ENCODE measurements at regions not wholly inside any gene's neighbourhood (a gene's known extent, or its start where the extent isn't known, plus 50 kb on each side); places are given as distances from the start of the nearest gene placed in this dataset.

DNA sequence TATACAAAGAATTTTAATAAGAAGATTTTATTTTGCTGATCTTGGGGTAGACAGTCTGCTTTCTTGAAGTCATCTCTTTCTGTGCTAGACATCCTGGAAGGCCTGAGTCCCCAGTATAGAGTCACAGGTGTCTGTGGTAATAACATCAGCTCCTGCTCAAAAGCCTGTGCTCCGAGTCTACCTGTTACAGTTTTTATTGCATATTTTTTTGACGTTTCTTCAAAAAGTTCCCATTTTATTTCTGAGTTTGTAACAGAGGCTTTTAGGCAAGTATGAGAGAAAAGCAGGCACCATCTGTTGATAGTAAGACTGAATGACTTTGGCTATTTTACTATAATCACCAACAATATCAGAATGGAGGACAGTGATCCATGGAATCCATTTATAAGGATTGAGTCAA lies 58.0 kb upstream of the WDR26 start:
- peaks cover 18% of the 10 kb centered on the region for H3K9me3 Mint-ChIP-seq
- DNase-seq (ENCODE audit: low spot score in 2 of 2, unreplicated experiment in 2 of 2) = no peak
- TF ChIP-seq, protein P1, sequence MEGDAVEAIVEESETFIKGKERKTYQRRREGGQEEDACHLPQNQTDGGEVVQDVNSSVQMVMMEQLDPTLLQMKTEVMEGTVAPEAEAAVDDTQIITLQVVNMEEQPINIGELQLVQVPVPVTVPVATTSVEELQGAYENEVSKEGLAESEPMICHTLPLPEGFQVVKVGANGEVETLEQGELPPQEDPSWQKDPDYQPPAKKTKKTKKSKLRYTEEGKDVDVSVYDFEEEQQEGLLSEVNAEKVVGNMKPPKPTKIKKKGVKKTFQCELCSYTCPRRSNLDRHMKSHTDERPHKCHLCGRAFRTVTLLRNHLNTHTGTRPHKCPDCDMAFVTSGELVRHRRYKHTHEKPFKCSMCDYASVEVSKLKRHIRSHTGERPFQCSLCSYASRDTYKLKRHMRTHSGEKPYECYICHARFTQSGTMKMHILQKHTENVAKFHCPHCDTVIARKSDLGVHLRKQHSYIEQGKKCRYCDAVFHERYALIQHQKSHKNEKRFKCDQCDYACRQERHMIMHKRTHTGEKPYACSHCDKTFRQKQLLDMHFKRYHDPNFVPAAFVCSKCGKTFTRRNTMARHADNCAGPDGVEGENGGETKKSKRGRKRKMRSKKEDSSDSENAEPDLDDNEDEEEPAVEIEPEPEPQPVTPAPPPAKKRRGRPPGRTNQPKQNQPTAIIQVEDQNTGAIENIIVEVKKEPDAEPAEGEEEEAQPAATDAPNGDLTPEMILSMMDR (IDR thresholded peaks at IDR 0.05; ENCODE audit: unreplicated experiment) = no peak
- peaks cover 9% of the 10 kb centered on the region for H3K36me3 Mint-ChIP-seq
- H3K4me1 Mint-ChIP-seq = peaks cover 28% of the 10 kb centered on the region
- H3K27ac Mint-ChIP-seq = no peak overlapping the region
- no peak overlapping the region for H3K4me3 Mint-ChIP-seq
- H3K27me3 Mint-ChIP-seq (ENCODE audit: low read depth) = no peaks in the 10 kb centered on the region

DNA sequence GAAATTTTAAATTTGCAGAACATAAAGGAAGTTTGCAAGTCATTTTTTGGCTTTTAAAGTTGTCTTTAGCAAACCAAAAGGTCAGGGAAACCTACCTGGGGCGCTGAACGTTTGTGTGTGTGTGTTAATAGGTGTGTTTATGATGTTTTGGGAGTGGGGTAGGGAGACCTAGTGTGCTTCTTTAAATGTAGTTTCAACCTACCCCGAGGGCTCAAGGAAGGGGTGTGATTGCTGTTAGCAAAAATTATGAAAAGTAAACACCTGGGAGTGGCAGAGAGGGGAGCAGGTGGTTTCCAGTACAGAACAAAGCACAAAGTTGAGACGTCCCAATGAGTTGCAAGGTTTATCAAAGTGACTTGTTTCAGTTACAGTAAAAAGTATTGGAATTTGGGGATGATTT lies 58.7 kb upstream of the WDR26 start:
- Mint-ChIP-seq H3K4me3 (no peak overlapping the region), H3K4me1 (peaks cover 32% of the 10 kb centered on the region), H3K27ac (no peak overlapping the region)

DNA sequence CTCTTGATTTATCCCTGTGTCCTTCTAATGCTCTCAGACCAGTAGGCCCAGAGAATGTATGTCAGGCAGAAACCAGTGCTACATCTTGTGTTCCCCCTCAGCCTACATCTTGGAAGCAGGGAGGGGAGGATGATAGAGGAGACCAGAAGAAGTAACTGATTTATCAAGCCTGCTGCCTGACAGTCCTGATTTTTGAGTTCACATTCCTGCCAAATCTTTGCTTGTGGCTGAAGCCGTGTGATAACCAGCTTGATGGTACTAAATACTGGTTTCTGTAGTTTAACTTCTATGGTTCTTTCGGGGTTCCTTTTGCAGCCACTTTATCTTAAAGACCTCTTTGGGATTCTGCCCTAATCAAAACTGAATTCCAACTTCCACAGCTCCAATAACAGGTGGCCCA lies 59.7 kb upstream of the WDR26 start:
- peaks cover 9% of the 10 kb centered on the region for H3K36me3 Mint-ChIP-seq
- no peak overlapping the region for H3K4me3 Mint-ChIP-seq
- no peak overlapping the region for H3K27ac Mint-ChIP-seq
- peaks cover 14% of the 10 kb centered on the region for H3K9me3 Mint-ChIP-seq
- peaks cover 41% of the 10 kb centered on the region for H3K4me1 Mint-ChIP-seq
- no peak for DNase-seq (ENCODE audit: low spot score in 2 of 2, unreplicated experiment in 2 of 2)
- H3K27me3 Mint-ChIP-seq (ENCODE audit: low read depth) = no peaks in the 10 kb centered on the region
- TF ChIP-seq, protein P1 (IDR thresholded peaks at IDR 0.05; ENCODE audit: unreplicated experiment) = no peak

More for the DNA sequence above, 58.7 kb upstream of the WDR26 start:
- no peaks in the 10 kb centered on the region for H3K27me3 Mint-ChIP-seq (ENCODE audit: low read depth)
- no peak for DNase-seq (ENCODE audit: low spot score in 2 of 2, unreplicated experiment in 2 of 2)
- H3K9me3 Mint-ChIP-seq = peaks cover 21% of the 10 kb centered on the region
- TF ChIP-seq, protein P1 (IDR thresholded peaks at IDR 0.05; ENCODE audit: unreplicated experiment) = no peak
- peaks cover 12% of the 10 kb centered on the region for H3K36me3 Mint-ChIP-seq

DNA sequence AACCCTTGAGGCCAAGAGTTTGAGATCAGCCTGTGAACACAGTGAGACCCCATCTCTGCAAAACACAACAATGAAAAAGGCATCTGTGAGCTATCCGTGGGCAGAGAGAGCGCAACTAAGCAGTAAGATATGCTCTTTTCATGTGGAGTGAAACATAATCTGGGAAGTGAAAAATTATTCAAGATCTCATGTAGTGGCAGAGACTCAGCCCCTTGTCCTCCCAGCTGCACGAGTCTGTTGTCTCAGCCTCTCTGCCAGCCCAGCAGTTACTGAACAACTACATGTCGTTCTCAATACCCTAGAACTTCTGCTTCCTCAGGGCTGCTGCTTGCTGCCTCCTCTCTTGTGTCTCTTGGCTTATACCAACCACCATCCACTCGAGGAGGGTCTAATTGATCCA lies 61.3 kb upstream of the WDR26 start:
- peaks cover 12% of the 10 kb centered on the region for H3K9me3 Mint-ChIP-seq
- no peak overlapping the region for H3K4me3 Mint-ChIP-seq
- DNase-seq (ENCODE audit: low spot score in 2 of 2, unreplicated experiment in 2 of 2) = no peak
- H3K4me1 Mint-ChIP-seq = peaks cover 35% of the 10 kb centered on the region
- TF ChIP-seq, protein P1 (IDR thresholded peaks at IDR 0.05; ENCODE audit: unreplicated experiment) = no peak
- no peaks in the 10 kb centered on the region for H3K27me3 Mint-ChIP-seq (ENCODE audit: low read depth)
- H3K36me3 Mint-ChIP-seq = peaks cover 8% of the 10 kb centered on the region
- no peak overlapping the region for H3K27ac Mint-ChIP-seq

DNA sequence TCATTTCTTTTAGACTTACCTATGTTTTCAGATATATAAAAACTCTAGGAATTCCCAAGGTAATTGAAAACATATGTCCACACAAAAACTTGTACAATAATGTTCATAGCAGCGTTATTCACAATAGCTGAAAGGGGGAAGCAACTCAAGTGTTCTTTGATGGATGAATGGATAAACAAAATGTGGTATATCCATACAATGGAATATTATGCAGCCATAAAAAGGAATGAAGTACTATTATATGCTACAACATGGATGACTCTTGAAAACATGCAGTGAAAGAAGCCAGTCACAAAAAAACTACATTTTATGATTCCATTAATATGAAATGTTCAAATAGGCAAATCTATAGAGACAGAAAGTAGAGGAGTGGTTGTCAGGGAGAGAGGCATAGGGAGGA lies 62.2 kb upstream of the WDR26 start:
- no peak for DNase-seq (ENCODE audit: low spot score in 2 of 2, unreplicated experiment in 2 of 2)
- peaks cover 8% of the 10 kb centered on the region for H3K36me3 Mint-ChIP-seq
- H3K4me3 Mint-ChIP-seq = no peak overlapping the region
- H3K27ac Mint-ChIP-seq = no peak overlapping the region
- TF ChIP-seq, protein P1 (IDR thresholded peaks at IDR 0.05; ENCODE audit: unreplicated experiment) = no peak
- H3K4me1 Mint-ChIP-seq = peaks cover 37% of the 10 kb centered on the region
- no peaks in the 10 kb centered on the region for H3K27me3 Mint-ChIP-seq (ENCODE audit: low read depth)
- H3K9me3 Mint-ChIP-seq = peaks cover 12% of the 10 kb centered on the region
